Superior temporal gyrus (tissue), 1 donor: ENCODE measurements at regions not wholly inside any gene's neighbourhood (a gene's known extent, or its start where the extent isn't known, plus 50 kb on each side); places are given as distances from the start of the nearest gene placed in this dataset.
"Not testable (repeated sequence)": the region's sequence is repeated elsewhere in the genome, so short reads cannot be mapped to it uniquely, and the experiment has no call there.

Experiments
- DNase-seq: peaks from one replicate; pipeline ENCODE4 v3.0.0-alpha.2; 2016; ENCODE audit errors: extremely low spot score

GRCh38 chrX:2572740-2573139 is 72.0 kb upstream of the DHRSX start:
- no peak for DNase-seq

GRCh38 chrX:2568125-2568524 is 67.3 kb upstream of the DHRSX start:
- no peak for DNase-seq

GRCh38 chrX:2566055-2566454 is 65.3 kb upstream of the DHRSX start:
- DNase-seq: no peak

- DNase-seq: no peak
These were observed 60.7 kb upstream of the DHRSX start for GRCh38 chrX:2561456-2561855.

- no peak for DNase-seq
These were observed 58.3 kb upstream of the DHRSX start for GRCh38 chrX:2559124-2559523.

GRCh38 chrX:2554891-2555290 is 54.1 kb upstream of the DHRSX start:
- DNase-seq: no peak

GRCh38 chrX:2554066-2554465 is 53.3 kb upstream of the DHRSX start:
- not testable (repeated sequence) for DNase-seq

GRCh38 chrX:2552621-2553201 is 51.9 kb upstream of the DHRSX start:
- no peak for DNase-seq

- no peak for DNase-seq
These were observed 49.7 kb upstream of the DHRSX start for GRCh38 chrX:2550328-2551020.
